Astrocyte (in vitro differentiated cells and primary cell): ENCODE measurements at regions not wholly inside any gene's neighbourhood (a gene's known extent, or its start where the extent isn't known, plus 50 kb on each side); places are given as distances from the start of the nearest gene placed in this dataset.
A peak's percentile ranks its signal among the peaks of the same experiment; 100 is the strongest.

Experiments used
- DNase-seq: peaks from one replicate; pipeline ENCODE4 v3.0.0-alpha.2; 2010; ENCODE audit warnings: low read depth
- FAIRE-seq: peaks from 2 replicates; lab custom pipeline; 2011; peaks lifted over from hg19 to GRCh38; lab: Jason Lieb, UNC
- H2AFZ ChIP-seq: 2 replicates; pipeline ENCODE4 v1.6.0; 2012; ENCODE audit warnings: low read depth, low read length, inconsistent platforms
- H3K27ac ChIP-seq: 2 replicates; pipeline ENCODE4 v1.5.1; 2011; ENCODE audit warnings: low read depth, low read length, inconsistent platforms
- H3K27me3 ChIP-seq: 2 replicates; pipeline ENCODE4 v1.6.0; 2011; ENCODE audit warnings: low read length, inconsistent platforms; ENCODE audit not compliant: insufficient read depth
- H3K36me3 ChIP-seq: 2 replicates; pipeline ENCODE4 v1.5.1; 2011; ENCODE audit warnings: low read length, inconsistent platforms; ENCODE audit not compliant: insufficient read depth
- H3K4me1 ChIP-seq: 2 replicates; pipeline ENCODE4 v1.5.1; 2011; ENCODE audit warnings: low read length, inconsistent platforms; ENCODE audit not compliant: insufficient read depth
- H3K4me2 ChIP-seq: 2 replicates; pipeline ENCODE4 v1.6.0; 2012; ENCODE audit warnings: low read length, inconsistent platforms
- H3K4me3 ChIP-seq: 2 replicates; pipeline ENCODE4 v1.5.1; 2011; ENCODE audit warnings: low read depth, mild to moderate bottlenecking, low read length, inconsistent platforms; ENCODE audit not compliant: insufficient read depth
- H3K79me2 ChIP-seq: 2 replicates; pipeline ENCODE4 v1.6.0; 2012; ENCODE audit warnings: mild to moderate bottlenecking, low read length, inconsistent platforms; ENCODE audit not compliant: insufficient read depth
- H3K9ac ChIP-seq: 2 replicates; pipeline ENCODE4 v1.6.0; 2012; ENCODE audit warnings: mild to moderate bottlenecking, low read length, inconsistent platforms
- H3K9me3 ChIP-seq: 2 replicates; pipeline ENCODE4 v1.5.1; 2012; ENCODE audit warnings: low read depth, mild to moderate bottlenecking, low read length, inconsistent platforms; ENCODE audit not compliant: insufficient read depth
- H4K20me1 ChIP-seq: 2 replicates; pipeline ENCODE4 v1.6.0; 2012; ENCODE audit warnings: low read length, inconsistent platforms; ENCODE audit not compliant: insufficient read depth
- H3K27ac Mint-ChIP-seq: one replicate; pipeline ENCODE4 v1.8.0; 2021; ENCODE audit warnings: mild to moderate bottlenecking, mixed read lengths; ENCODE audit not compliant: unreplicated experiment
- H3K27me3 Mint-ChIP-seq: one replicate; pipeline ENCODE4 v1.8.0; 2021; ENCODE audit warnings: low read depth, mixed read lengths; ENCODE audit not compliant: unreplicated experiment
- H3K36me3 Mint-ChIP-seq: one replicate; pipeline ENCODE4 v1.8.0; 2021; ENCODE audit warnings: low read depth, mixed read lengths; ENCODE audit not compliant: unreplicated experiment
- H3K4me1 Mint-ChIP-seq: one replicate; pipeline ENCODE4 v1.8.0; 2021; ENCODE audit warnings: low read depth, mixed read lengths; ENCODE audit not compliant: unreplicated experiment
- H3K4me3 Mint-ChIP-seq: one replicate; pipeline ENCODE4 v1.8.0; 2021; ENCODE audit warnings: mild to moderate bottlenecking, moderate library complexity, mixed read lengths; ENCODE audit not compliant: unreplicated experiment
- H3K9me3 Mint-ChIP-seq: one replicate; pipeline ENCODE4 v1.8.0; 2021; ENCODE audit warnings: mild to moderate bottlenecking, mixed read lengths; ENCODE audit not compliant: unreplicated experiment
- CTCF ChIP-seq: IDR thresholded peaks from 2 replicates; pipeline ENCODE4 v1.5.1; 2011; ENCODE audit warnings: low read depth, mild to moderate bottlenecking, inconsistent platforms, low read length, moderate library complexity; ENCODE audit not compliant: insufficient read depth
- EZH2 ChIP-seq: IDR thresholded peaks from 2 replicates; pipeline ENCODE4 v1.6.1; 2012; ENCODE audit warnings: mild to moderate bottlenecking, low read length, inconsistent platforms; ENCODE audit not compliant: insufficient read depth

DNA sequence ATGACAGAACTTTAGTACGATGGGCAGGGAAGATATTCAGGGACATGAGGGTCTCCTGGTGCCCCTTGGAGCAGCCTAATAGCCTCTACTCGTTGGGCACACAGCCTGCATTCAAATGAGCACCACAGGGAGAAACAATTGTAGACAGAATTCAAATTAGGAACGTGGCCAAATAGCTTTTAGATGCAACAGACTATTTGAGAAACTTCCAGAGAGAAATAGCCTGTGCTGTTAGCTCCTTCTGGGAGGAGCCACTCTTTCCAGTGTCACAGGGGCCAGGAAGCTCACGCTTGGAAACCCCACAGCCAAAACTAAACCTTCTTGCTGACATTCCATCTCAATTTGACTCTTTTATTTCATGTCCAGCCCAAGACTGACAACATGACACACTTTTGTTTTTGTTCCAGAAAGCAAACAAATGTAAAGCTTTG, 114.5 kb downstream of the RPAP3 start:
- no peaks in the 10 kb centered on the region for H3K27me3 ChIP-seq
- H2AFZ ChIP-seq, result no peak overlapping the region
- H3K4me2 ChIP-seq, result no peak overlapping the region
- FAIRE-seq, result no peak
- H3K27ac ChIP-seq, result no peak overlapping the region
- no peak overlapping the region for H3K4me3 ChIP-seq
- TF ChIP-seq CTCF (no peak), EZH2 (no peak)
- H3K4me1 Mint-ChIP-seq, result peaks cover 10% of the 10 kb centered on the region
- H3K27me3 Mint-ChIP-seq, result no peaks in the 10 kb centered on the region
- H3K9ac ChIP-seq, result no peak overlapping the region
- H3K36me3 ChIP-seq, result no peaks in the 10 kb centered on the region
- peak; percentile 19 for DNase-seq
- peaks cover 2% of the 10 kb centered on the region for H3K9me3 Mint-ChIP-seq
- no peak overlapping the region for H3K27ac Mint-ChIP-seq
- H3K79me2 ChIP-seq, result no peaks in the 10 kb centered on the region
- H3K4me1 ChIP-seq, result no peaks in the 10 kb centered on the region
- H3K9me3 ChIP-seq, result no peaks in the 10 kb centered on the region
- H3K36me3 Mint-ChIP-seq, result peaks cover 4% of the 10 kb centered on the region
- no peaks in the 10 kb centered on the region for H4K20me1 ChIP-seq
- no peak overlapping the region for H3K4me3 Mint-ChIP-seq

DNA sequence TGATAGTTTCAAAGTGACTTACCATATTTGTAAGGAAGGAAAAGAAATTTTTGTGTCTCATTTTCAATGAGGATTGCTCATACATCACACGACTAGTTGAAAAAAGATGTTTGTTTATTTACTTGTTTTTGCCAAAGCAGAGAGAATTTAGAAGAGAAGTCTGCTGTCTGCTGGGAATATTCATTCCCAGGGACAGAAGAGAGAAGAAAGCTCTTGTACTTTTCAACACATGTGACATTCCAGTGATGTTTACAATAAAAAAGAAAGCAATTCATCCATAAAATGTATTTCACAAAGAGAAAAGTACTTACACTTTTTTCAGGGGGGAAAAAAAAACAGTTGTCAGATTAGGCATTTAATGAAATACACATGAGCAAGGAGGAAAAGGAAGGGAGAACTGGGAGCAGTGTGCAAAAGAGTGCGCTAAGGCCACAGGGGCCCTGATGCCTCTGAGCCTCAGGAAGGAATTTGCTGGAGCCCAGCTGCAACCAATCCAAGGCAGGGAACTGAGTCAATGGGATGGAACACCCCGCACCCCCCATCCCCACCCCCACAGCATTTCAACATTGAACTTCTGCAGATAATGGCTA, 115.0 kb downstream of the RPAP3 start:
- no peak overlapping the region for H3K27ac Mint-ChIP-seq
- H4K20me1 ChIP-seq, result no peaks in the 10 kb centered on the region
- H3K36me3 Mint-ChIP-seq, result no peaks in the 10 kb centered on the region
- H3K27me3 ChIP-seq, result no peaks in the 10 kb centered on the region
- H3K4me3 ChIP-seq, result no peak overlapping the region
- no peak for TF ChIP-seq EZH2
- TF ChIP-seq CTCF, result no peak
- peaks cover 10% of the 10 kb centered on the region for H3K4me1 Mint-ChIP-seq
- H3K9ac ChIP-seq, result no peak overlapping the region
- H3K36me3 ChIP-seq, result no peaks in the 10 kb centered on the region
- no peak overlapping the region for H3K4me2 ChIP-seq
- H3K9me3 Mint-ChIP-seq, result peaks cover 2% of the 10 kb centered on the region
- no peaks in the 10 kb centered on the region for H3K79me2 ChIP-seq
- H3K27ac ChIP-seq, result no peak overlapping the region
- no peak overlapping the region for H3K4me3 Mint-ChIP-seq
- no peaks in the 10 kb centered on the region for H3K9me3 ChIP-seq
- H3K4me1 ChIP-seq, result no peaks in the 10 kb centered on the region
- no peak for DNase-seq
- no peaks in the 10 kb centered on the region for H3K27me3 Mint-ChIP-seq
- H2AFZ ChIP-seq, result no peak overlapping the region
- no peak for FAIRE-seq

DNA sequence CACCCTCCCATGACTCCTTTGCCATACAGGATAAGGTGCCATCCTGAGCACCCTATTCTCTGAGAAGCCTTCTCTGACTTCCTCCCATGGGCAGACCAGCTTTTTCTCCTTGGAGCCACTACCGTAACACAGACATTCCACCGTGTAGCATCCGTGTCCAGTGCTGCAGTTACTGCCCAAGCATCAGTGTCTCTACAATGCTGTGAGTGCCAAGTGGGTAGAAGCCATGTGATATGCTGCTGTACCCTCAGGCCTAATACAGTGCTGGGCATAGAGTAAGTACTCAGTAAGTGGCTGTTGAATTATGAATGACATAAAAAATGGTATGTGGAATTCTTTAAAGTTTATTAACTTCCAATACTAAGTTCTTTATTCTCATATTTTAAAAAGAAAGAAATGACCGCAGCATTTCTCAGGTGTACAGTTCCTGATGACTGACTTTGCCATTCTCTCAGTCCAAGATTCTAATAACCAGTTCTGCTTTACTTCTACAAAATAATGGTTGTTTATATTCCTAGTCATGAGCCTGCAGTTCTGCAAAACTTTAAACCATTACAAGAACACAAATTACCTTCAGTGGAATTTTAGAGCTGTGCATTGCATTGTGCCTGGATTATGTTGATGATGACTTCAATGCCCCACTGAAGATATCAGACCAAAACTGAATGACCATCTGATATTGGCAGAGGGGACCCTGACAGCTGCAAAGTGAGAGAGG, 118.7 kb downstream of the RPAP3 start:
- H2AFZ ChIP-seq, result no peak overlapping the region
- H4K20me1 ChIP-seq, result no peaks in the 10 kb centered on the region
- no peak for TF ChIP-seq CTCF
- Mint-ChIP-seq H3K27ac (no peak overlapping the region), H3K4me3 (no peak overlapping the region), H3K9me3 (no peaks in the 10 kb centered on the region), H3K4me1 (peaks cover 10% of the 10 kb centered on the region), H3K36me3 (no peaks in the 10 kb centered on the region), H3K27me3 (no peaks in the 10 kb centered on the region)
- H3K9me3 ChIP-seq, result no peaks in the 10 kb centered on the region
- FAIRE-seq (no peak), DNase-seq (no peak)
- H3K9ac ChIP-seq, result no peak overlapping the region
- H3K4me3 ChIP-seq, result no peak overlapping the region
- no peaks in the 10 kb centered on the region for H3K36me3 ChIP-seq
- no peak overlapping the region for H3K27ac ChIP-seq
- H3K27me3 ChIP-seq, result no peaks in the 10 kb centered on the region
- H3K79me2 ChIP-seq, result no peaks in the 10 kb centered on the region
- no peak overlapping the region for H3K4me2 ChIP-seq
- no peaks in the 10 kb centered on the region for H3K4me1 ChIP-seq
